IPS-18c (cell line): ENCODE measurements at regions not wholly inside any gene's neighbourhood (a gene's known extent, or its start where the extent isn't known, plus 50 kb on each side); places are given as distances from the start of the nearest gene placed in this dataset.

Source experiments
- H3K4me3 ChIP-seq: 2 replicates; pipeline ENCODE4 v1.7.0; 2013; ENCODE audit warnings: low read depth, mild to moderate bottlenecking, low read length, moderate library complexity; ENCODE audit not compliant: insufficient read depth
- H3K9me3 ChIP-seq: one replicate; pipeline ENCODE4 v1.6.1; 2013; ENCODE audit warnings: mild to moderate bottlenecking, low read length, moderate library complexity; ENCODE audit not compliant: control insufficient read depth, insufficient read depth

DNA sequence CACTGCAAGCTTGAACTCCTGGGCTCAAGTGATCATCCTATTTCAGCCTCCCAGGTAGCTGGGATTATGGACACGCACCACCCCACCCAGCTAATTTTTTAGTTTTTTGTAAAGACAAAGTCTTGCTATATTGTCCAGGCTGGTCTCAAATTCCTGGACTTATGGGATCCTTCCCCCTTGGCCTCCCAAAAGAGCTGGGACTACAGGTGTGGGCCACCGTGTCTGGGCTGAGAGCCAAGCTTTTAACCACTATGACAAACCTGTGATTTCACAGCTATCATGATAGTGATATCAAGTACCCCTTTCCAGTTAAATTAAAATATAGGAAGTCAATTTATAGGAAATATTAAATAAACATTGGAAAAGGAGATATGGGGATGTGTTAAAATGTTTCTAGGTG lies 74.6 kb upstream of the IRX6 start:
- no peaks in the 10 kb centered on the region for H3K9me3 ChIP-seq
- H3K4me3 ChIP-seq: no peak overlapping the region

DNA sequence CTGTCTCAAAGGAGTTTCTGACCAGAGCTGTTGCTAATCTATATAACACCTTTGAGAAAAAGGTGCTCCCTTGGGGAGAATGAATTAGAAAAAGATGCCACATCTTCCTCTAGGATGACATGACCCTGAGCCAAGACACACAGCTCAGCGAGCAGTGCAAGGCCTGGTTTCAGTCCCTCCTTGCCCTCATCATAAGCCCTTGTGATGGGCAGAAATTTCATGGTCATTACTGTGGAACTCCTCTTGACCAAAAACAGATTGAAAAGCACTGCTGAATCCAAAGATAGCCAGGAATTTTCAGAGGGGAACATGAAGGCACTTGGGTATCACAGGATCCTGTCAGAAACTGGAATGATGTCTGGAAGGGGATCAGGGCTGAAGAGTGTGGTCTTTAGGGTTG lies 74.1 kb upstream of the IRX6 start:
- H3K4me3 ChIP-seq: no peak overlapping the region
- H3K9me3 ChIP-seq: no peaks in the 10 kb centered on the region

DNA sequence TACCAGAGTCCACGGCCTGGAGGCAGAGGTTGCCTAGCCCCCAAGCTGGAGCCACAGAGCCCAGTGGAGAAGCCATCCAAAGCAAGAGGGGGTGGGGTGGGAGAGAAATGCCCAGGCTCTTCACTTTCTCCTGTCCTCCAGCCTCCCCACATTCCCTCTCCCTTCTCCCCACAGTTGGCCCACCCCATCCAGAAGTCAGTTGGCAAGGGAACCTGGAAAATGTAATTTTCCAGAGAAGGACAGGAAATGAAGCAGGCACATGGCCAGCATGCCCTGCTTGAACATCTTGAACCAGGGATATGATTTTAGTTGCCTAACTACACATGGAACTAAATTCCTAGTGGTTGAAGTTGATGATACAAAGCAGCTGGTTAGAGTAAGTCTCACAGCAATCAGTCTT lies 73.3 kb upstream of the IRX6 start:
- Histone ChIP-seq H3K4me3 (no peak overlapping the region), H3K9me3 (no peaks in the 10 kb centered on the region)

DNA sequence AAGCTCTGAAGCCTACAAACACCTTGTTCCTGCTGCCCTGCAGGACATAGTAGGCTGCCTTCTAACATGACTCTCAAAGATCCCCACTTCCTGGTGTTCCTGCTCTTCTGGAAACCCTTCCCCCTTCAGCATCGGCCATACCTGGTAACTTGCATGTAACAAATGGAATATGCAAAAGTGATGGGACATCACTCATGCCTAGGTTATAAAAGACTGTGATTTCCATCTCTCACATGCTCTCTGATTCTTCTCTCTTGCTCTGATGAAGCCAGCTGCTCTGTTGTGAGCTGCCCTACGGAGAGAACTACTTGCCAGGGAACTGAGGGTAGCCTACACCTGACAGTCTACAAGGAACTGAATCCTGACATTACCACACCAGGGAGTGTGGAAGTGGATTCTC lies 72.9 kb upstream of the IRX6 start:
- H3K9me3 ChIP-seq: no peaks in the 10 kb centered on the region

DNA sequence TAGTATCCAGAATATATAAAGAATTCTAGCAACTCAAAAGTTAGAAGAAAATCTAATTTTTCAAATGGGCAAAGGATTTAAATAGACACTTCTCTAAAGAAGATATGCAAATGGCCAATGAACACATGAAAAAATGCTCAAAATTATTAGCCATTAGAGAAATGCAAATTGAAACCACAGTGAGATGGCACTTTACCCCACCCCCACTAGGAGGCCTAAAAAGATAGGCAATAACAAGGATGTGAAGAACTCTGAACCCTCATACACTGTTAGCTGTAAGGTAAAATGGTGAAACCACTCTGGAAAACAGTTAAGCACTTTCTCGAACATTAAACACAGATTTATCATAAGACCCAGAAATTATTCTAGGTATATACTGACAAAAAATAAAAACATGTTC lies 71.4 kb upstream of the IRX6 start:
- H3K9me3 ChIP-seq: no peaks in the 10 kb centered on the region
- H3K4me3 ChIP-seq: no peak overlapping the region

More for the DNA sequence above, 72.9 kb upstream of the IRX6 start:
- no peak overlapping the region for H3K4me3 ChIP-seq

DNA sequence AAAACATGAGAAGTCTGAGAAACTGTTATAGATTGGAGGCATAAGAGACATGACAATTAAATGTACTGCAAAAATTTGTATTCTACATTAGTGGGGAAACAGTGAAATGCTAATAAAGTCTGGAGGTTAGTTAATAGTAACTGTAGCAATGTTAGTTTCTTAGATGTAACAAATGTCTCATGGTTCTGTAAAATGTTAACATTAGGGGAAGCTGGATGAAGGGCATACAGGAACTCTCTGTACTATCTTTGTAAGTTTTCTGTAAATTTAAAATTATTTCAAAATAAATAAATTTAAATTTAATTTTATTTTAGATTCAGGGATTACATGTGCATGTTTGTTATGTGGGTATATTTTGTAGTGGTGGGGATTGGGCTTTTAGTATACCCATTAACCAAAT lies 70.0 kb upstream of the IRX6 start:
- H3K9me3 ChIP-seq: no peaks in the 10 kb centered on the region
- H3K4me3 ChIP-seq: no peak overlapping the region

DNA sequence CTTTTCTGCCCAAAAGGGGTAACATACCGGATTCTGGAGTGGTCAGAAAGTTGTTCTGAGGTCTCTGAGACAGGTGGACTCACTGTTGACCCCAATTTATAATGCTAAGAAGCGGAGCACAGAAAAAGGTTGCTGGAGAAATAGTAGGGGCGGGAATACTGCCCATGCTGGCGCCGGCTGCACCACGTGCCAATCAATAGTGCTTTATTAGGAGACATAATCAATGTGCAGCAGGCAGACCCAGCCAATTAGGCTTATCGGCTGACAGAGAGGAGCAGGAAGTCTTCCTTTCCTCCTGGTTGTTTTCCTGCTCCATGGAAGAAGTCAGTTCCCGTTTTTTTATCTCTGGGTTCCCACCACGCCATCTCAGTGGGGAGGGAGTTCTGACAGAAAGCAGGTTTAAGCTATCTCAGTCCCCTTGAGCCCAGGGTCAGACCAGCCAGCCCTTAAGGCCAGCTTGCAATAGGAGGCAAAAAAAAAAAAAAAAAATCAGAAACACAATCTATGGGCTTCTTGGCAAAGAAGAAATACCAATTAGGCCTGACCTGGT lies 68.2 kb upstream of the IRX6 start:
- Histone ChIP-seq H3K9me3 (no peaks in the 10 kb centered on the region), H3K4me3 (no peak overlapping the region)

DNA sequence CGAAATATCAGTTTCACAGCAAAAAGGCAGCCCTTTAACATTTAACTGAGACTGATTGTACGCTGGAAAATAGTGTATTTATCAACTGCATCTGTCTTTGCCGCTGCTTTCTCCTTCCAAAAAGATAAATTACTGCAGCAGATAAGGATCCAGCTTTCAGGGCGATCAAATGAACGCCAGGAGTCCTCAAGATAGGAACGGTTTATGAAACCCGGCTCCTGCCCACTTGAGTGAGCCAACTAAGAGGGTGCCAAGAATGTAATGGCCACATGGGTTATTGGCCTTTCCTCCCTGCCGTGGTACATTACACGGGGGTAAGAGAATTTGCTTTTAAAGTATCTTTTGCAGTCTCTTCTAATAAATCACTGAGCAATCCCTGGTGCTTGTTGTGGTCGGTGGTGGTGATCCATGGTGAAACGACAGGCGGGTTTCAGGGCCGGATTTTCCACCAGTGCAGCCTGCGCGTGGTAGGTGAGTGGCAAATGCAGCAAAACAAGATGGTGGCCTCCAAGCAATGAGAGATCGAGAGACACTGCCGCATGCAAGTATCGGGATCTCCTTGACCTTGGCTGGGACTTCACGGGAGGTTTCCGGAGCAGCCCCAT lies 67.5 kb upstream of the IRX6 start:
- Histone ChIP-seq H3K4me3 (no peak overlapping the region), H3K9me3 (no peaks in the 10 kb centered on the region)

DNA sequence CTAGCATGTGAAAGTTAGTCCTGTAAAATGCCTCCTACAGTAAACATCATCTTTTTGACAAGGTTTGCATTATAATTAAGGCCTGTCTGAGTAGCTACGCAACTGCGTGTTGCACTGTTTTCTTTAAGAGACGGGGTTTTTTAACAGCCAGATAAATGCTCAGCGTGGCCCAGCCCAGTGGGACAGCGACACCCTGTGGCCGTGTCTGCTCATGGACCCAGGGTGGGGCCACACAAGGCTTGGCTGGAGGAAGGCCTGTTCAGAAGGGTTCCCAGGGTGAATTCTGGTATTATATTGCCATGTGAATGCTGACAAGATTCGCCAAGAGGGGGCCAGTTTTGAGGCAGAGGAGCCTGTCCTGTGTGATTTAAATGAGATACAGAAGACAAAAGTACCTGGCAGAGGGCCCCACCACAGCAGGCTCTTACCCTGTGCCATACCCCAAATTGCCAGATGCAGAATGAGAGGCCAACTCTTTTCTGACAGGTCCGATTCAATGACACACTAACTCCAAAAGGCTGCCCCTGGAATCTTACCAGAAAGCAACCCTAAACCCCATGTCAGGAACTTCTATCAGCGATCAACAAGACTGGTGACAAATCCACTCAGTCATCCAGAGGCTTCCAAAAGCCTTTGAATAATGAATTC lies 65.9 kb upstream of the IRX6 start:
- no peak overlapping the region for H3K4me3 ChIP-seq

DNA sequence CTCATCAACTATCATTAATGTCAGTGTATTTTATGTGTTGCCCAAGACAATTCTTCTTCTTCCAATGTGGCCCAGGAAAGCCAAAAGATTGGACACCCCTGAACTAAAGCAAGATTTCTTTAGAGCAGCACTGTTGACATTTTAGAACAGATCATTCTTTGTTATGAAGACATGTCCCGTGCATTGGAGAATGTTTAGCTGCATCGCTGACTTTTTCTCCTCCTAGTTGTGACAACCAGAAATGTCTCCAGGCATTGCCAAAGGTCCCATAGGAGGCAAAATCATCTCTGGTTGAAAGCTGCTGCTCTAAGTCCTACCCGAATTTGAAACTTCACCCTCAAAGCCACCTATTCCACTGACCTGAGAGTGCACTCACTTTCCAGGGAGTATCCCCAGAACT lies 62.7 kb upstream of the IRX6 start:
- no peak overlapping the region for H3K4me3 ChIP-seq
- no peaks in the 10 kb centered on the region for H3K9me3 ChIP-seq

More for the DNA sequence above, 65.9 kb upstream of the IRX6 start:
- H3K9me3 ChIP-seq: no peaks in the 10 kb centered on the region

DNA sequence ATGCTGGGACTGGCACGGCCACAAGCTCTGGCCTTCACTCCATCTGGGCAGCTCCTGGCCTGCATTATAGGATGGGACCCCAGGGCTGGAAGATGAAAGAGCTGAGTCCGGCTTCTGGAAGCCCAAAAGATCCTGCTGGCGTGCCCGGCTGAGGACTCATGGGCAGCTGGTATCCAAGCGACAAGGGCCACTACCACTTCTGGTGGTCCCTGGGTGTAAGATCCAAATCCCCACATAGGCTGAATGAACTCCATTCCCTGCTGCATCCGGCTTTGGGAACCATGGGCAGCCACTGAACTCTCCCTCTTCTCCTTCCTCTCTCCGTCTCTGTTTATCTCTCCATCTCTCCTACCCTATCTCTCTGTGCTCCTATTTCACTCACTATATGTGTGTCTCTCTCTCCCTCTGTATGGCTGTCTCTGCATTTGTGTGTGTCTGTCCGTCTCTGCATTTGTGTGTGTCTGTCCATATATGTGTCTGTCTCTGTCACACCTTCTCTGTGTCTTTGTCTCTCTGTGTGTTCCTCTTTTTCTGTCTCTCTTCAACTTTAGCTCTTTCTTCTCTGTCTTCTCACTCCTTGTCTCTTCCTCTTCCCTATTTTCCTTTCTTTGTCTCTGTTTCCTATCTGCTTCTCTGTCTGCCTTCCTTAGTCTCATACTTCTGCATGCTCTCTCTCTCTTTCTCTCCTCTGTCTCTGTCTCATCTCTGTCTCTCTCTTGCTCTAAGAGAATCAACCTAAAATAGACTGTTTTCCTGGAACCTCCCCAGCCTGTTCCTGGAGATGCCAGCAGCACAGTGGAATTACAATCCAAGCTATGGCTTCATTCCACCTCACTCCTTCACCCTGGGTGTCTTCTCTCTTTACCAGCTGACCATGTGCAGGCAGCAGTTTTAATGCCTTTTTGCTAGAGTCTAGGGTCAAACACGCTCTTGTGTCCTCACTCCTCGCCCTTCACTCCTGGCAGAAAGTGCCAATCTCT lies 60.4 kb upstream of the IRX6 start:
- no peak overlapping the region for H3K4me3 ChIP-seq
- no peaks in the 10 kb centered on the region for H3K9me3 ChIP-seq

DNA sequence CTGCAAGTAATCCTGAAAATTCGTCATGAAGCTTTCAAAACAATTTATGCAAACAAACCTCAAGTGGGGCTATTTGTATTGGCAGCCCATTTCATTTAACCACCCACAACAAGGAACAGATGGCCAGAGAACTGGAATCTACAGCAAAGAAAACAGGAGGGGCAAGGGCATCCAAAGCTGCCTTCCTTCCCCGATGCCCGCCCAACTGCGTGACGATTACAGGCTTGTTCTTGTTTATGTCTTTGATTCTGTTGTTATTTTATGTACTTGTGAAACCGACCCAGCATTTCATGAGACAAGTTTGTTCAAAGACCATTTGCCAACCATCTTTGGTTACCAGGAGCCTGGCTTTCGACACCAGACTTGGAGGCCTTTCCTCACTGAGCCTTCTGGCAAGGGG lies 59.1 kb upstream of the IRX6 start:
- H3K4me3 ChIP-seq: no peak overlapping the region
- no peaks in the 10 kb centered on the region for H3K9me3 ChIP-seq

DNA sequence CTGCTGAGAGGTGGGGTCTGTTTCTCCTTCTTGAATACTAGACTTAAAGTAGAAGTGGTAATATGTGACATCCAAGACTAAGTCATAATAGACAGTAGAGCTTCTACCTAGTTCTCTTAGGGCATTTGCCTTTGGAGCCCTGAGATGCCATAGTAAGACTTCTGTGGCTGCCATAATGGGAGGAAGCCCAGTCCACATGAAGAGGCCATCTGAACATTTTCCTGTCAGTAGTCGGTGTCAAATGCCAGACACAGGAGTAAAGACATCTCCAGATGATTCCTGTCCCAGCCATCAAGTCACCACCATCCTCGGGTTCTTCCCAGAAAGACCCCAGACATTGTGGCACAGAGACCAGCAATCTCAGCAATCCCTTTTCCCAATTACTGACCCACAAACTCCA lies 58.1 kb upstream of the IRX6 start:
- Histone ChIP-seq H3K4me3 (no peak overlapping the region), H3K9me3 (no peaks in the 10 kb centered on the region)

DNA sequence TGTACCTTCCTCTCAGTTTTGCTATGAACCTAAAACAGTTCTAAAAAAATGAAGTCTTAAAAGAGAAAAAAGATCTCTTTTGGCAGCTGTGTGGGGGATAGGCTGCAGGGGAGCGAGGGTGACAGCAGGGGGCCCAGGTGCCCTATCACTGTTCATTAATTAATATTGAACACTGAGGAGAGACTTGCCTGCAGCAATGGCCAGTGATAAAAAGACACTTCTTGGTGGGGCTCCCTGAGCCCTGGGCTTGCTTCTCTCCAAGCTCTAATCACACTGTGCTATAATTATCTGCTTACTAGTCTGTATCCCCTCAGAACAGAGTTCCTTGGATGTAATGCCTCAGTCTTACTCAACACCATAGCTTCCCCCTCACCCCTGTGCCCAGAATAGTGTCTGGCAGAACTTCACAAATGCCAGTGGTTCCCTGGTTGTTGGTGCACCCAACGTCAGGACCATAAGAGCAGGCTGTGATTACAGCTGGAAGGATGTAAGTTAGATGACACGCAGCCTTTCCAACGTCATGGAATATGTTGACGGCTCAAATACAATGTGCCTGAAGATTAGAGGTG lies 52.0 kb upstream of the IRX6 start:
- H3K4me3 ChIP-seq: no peak overlapping the region
- H3K9me3 ChIP-seq: no peaks in the 10 kb centered on the region

DNA sequence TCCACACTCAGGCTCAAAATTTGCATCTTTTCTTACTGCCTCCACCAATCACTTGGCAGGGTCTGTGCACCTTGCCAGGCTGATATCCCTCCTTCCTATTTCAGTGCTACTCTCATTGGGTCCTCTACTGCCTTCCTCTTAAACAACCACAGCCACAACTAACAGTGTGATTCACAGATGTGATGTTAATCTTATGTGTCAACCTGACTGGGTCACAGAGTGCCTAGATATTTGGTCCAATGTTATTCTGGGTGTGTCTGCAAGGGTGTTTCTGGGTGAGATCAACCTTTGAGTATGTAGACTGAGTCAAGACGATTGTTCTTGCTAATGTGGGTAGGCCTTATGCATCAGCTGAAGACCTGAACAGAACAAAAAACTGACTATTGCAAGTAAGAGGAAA lies 51.3 kb upstream of the IRX6 start:
- H3K9me3 ChIP-seq: no peaks in the 10 kb centered on the region
- H3K4me3 ChIP-seq: no peak overlapping the region

DNA sequence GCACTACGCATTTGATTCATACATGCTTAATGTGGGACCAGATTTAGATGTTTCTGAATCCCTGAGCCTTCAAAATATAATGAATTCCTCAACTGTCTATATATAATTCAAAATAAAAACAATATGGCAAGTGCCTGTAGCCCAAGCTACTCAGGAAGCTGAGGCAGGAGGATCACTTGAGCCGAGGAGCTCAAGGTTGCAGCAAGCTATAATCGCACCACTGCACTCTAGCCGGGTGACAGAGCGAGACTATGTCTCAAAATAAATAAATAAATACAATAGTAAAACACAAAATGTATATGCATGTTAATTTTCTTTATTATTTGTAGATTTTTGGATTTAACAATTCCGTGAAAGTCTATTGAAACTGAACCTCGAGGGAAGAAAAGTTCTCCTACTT lies 50.6 kb upstream of the IRX6 start:
- Histone ChIP-seq H3K9me3 (no peaks in the 10 kb centered on the region), H3K4me3 (no peak overlapping the region)

DNA sequence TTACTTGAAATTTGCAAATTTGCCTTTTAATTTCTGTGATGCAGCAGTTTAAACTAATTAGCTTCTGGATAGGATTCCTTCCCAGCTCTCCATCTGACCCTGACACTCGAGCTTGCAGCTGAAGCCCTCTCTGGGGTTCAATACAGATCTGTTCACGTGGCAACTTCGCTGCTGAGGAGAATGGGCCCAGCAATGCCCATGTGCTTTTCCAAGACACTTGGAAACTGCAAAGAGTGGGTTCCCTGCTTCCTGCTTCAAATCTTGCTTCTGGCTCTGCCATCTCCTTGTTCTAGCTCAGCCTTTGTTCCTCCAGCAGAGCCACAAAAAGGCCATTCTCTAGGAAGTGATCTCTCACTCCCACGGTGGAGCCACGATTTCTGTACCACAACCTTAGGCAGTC lies 50.0 kb upstream of the IRX6 start:
- H3K4me3 ChIP-seq: no peak overlapping the region
- H3K9me3 ChIP-seq: no peaks in the 10 kb centered on the region
